HEK293 (cell line): ENCODE measurements at regions not wholly inside any gene's neighbourhood (a gene's known extent, or its start where the extent isn't known, plus 50 kb on each side); places are given as distances from the start of the nearest gene placed in this dataset.
A peak's percentile ranks its signal among the peaks of the same experiment; 100 is the strongest.
"Not testable (repeated sequence)": the region's sequence is repeated elsewhere in the genome, so short reads cannot be mapped to it uniquely, and the experiment has no call there.

Experiments
- CTCF ChIA-PET: fragments of 350-600 bp; formaldehyde crosslinking; extraction: SDS; loops from one replicate; lab custom pipeline; 2021; ENCODE audit warnings: antibody characterized with exemption; lab: Yijun Ruan, JAX
- POLR2A ChIA-PET: fragments of 300-600 bp; formaldehyde crosslinking; extraction: SDS; loops from one replicate; lab custom pipeline; 2020; ENCODE audit warnings: antibody characterized with exemption, inconsistent platforms; lab: Yijun Ruan, JAX
- H3K27ac ChIP-seq: fragments of 200-500 bp; sonication (Bioruptor generic); 2 replicates; pipeline ENCODE4 v1.5.1; 2014; ENCODE audit warnings: low read depth, low read length, control low read depth, inconsistent platforms; ENCODE audit errors: extremely low read depth
- H3K36me3 ChIP-seq, 2 experiments: fragments of 200-500 bp in 1 of 2; sonication (Bioruptor generic) in 1 of 2; 1 replicate in 1 of 2; 2 replicates in 1 of 2; pipeline ENCODE4 v1.5.1; 2014 to 2017; ENCODE audit warnings: inconsistent platforms in 2 of 2, low read length in 2 of 2; ENCODE audit not compliant: control insufficient read depth in 2 of 2, insufficient read depth in 1 of 2
- H3K4me1 ChIP-seq: fragments of 200-500 bp; sonication (Bioruptor generic); 2 replicates; pipeline ENCODE4 v1.5.1; 2014; ENCODE audit warnings: mild to moderate bottlenecking, low read length, inconsistent platforms; ENCODE audit not compliant: control insufficient read depth, insufficient read depth
- H3K4me3 ChIP-seq: 2 replicates; pipeline ENCODE4 v1.5.1; 2011; ENCODE audit warnings: low read depth, mild to moderate bottlenecking, control low read depth, low read length, moderate library complexity
- H3K9me3 ChIP-seq: fragments of 200-500 bp; sonication (Bioruptor generic); 2 replicates; pipeline ENCODE4 v1.5.1; 2014; ENCODE audit warnings: low read depth, low read length, inconsistent platforms; ENCODE audit not compliant: control insufficient read depth, insufficient read depth
- KLF16 ChIP-seq: fragments of 450-650 bp; formaldehyde crosslinking; IDR thresholded peaks from 2 replicates; pipeline ENCODE4 v1.5.1; 2017; ENCODE audit warnings: missing biosample characterization, missing genetic modification characterization
- KLF8 ChIP-seq: fragments of 450-650 bp; formaldehyde crosslinking; IDR thresholded peaks from 2 replicates; pipeline ENCODE4 v1.5.1; 2016; ENCODE audit warnings: missing biosample characterization, missing genetic modification characterization
- TCF7L2 ChIP-seq: IDR thresholded peaks from 2 replicates; pipeline ENCODE4 v1.6.1; 2011; ENCODE audit warnings: low read depth, mild to moderate bottlenecking, inconsistent platforms, low read length, moderate library complexity, borderline replicate concordance
- ZBTB17 ChIP-seq: fragments of 450-650 bp; formaldehyde crosslinking; IDR thresholded peaks from 2 replicates; pipeline ENCODE4 v1.5.1; 2016; ENCODE audit warnings: missing biosample characterization, missing genetic modification characterization
- ZBTB48 ChIP-seq: fragments of 450-650 bp; formaldehyde crosslinking; IDR thresholded peaks from 2 replicates; pipeline ENCODE4 v1.5.1; 2016; ENCODE audit warnings: missing biosample characterization, missing genetic modification characterization
- ZFP69B ChIP-seq: fragments of 450-650 bp; formaldehyde crosslinking; IDR thresholded peaks from 2 replicates; pipeline ENCODE4 v1.5.1; 2016; ENCODE audit warnings: missing biosample characterization, missing genetic modification characterization
- ZNF146 ChIP-seq: fragments of 450-650 bp; formaldehyde crosslinking; IDR thresholded peaks from 2 replicates; pipeline ENCODE4 v1.5.1; 2016; ENCODE audit warnings: missing biosample characterization, missing genetic modification characterization
- ZNF24 ChIP-seq: fragments of 450-650 bp; formaldehyde crosslinking; IDR thresholded peaks from 2 replicates; pipeline ENCODE4 v1.5.1; 2016; ENCODE audit warnings: missing biosample characterization, missing genetic modification characterization
- ZNF292 ChIP-seq: fragments of 450-650 bp; formaldehyde crosslinking; IDR thresholded peaks from 2 replicates; pipeline ENCODE4 v1.5.1; 2016; ENCODE audit warnings: low read depth, missing biosample characterization, missing genetic modification characterization, borderline replicate concordance
- ZNF549 ChIP-seq: fragments of 450-650 bp; IDR thresholded peaks from 2 replicates; pipeline ENCODE4 v1.5.1; 2018; ENCODE audit warnings: missing biosample characterization, missing genetic modification characterization, mild to moderate bottlenecking, inconsistent platforms, moderate library complexity
- ZNF629 ChIP-seq: fragments of 450-650 bp; formaldehyde crosslinking; IDR thresholded peaks from 2 replicates; pipeline ENCODE4 v1.5.1; 2017; ENCODE audit warnings: missing biosample characterization, missing genetic modification characterization
- ZNF768 ChIP-seq: fragments of 450-650 bp; formaldehyde crosslinking; IDR thresholded peaks from 2 replicates; pipeline ENCODE4 v1.5.1; 2018; ENCODE audit warnings: missing biosample characterization, mild to moderate bottlenecking, missing genetic modification characterization
- ZNF837 ChIP-seq: fragments of 450-650 bp; formaldehyde crosslinking; IDR thresholded peaks from 2 replicates; pipeline ENCODE4 v1.5.1; 2016; ENCODE audit warnings: missing biosample characterization, missing genetic modification characterization
- TF ChIP-seq, protein P1 (sequence below): fragments of 450-650 bp; formaldehyde crosslinking; IDR thresholded peaks from 2 replicates; pipeline ENCODE4 v1.5.1; 2016; ENCODE audit warnings: missing biosample characterization, missing genetic modification characterization
- TF ChIP-seq, protein P2 (sequence below): fragments of 450-650 bp; formaldehyde crosslinking; IDR thresholded peaks from 2 replicates; pipeline ENCODE4 v1.5.1; 2016; ENCODE audit warnings: missing biosample characterization, missing genetic modification characterization
- TF ChIP-seq, protein P3 (sequence below): fragments of 450-650 bp; formaldehyde crosslinking; IDR thresholded peaks from 2 replicates; pipeline ENCODE4 v1.5.1; 2016; ENCODE audit warnings: missing biosample characterization, missing genetic modification characterization
- TF ChIP-seq, protein P4 (sequence below): fragments of 450-650 bp; formaldehyde crosslinking; IDR thresholded peaks from 2 replicates; pipeline ENCODE4 v1.5.1; 2017; ENCODE audit warnings: missing biosample characterization, mild to moderate bottlenecking, missing genetic modification characterization, moderate library complexity

DNA sequence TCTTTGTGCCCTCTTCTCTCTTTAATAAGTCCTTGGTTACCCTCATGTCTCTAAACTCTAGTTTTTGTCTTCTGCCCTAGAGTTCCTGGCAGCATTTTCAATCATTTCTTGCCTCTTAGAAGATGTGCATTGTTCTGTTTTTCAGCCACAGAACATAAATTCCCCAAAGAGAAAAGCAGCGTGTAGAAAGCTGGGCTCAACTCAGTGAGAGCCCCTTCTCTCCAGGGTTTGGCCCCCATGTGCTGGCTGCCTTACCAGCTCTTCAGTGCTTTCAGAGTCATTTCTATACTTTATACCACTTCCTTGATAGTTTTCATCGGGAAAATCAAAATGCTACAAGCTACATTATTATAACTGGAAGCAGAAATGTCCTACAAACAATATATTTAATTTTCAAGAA lies 369.1 kb upstream of the GRM7 start (continued):
- TF ChIP-seq ZNF768 (tag by site-specific recombination) = no peak
- no peak for TF ChIP-seq ZNF24
- TF ChIP-seq ZBTB17 (tag by site-specific recombination) = no peak
- no peak for TF ChIP-seq ZNF837 (tag by site-specific recombination)
- TF ChIP-seq ZNF629 = no peak
- no peak for TF ChIP-seq ZNF549 (tag by site-specific recombination)
- TF ChIP-seq, protein P1, sequence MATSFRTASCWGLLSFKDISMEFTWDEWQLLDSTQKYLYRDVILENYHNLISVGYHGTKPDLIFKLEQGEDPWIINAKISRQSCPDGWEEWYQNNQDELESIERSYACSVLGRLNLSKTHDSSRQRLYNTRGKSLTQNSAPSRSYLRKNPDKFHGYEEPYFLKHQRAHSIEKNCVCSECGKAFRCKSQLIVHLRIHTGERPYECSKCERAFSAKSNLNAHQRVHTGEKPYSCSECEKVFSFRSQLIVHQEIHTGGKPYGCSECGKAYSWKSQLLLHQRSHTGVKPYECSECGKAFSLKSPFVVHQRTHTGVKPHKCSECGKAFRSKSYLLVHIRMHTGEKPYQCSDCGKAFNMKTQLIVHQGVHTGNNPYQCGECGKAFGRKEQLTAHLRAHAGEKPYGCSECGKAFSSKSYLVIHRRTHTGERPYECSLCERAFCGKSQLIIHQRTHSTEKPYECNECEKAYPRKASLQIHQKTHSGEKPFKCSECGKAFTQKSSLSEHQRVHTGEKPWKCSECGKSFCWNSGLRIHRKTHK (tag by site-specific recombination) = no peak
- no peak for TF ChIP-seq ZBTB48 (tag by site-specific recombination)
- no peak for TF ChIP-seq KLF16 (tag by site-specific recombination)
- TF ChIP-seq, protein P2, sequence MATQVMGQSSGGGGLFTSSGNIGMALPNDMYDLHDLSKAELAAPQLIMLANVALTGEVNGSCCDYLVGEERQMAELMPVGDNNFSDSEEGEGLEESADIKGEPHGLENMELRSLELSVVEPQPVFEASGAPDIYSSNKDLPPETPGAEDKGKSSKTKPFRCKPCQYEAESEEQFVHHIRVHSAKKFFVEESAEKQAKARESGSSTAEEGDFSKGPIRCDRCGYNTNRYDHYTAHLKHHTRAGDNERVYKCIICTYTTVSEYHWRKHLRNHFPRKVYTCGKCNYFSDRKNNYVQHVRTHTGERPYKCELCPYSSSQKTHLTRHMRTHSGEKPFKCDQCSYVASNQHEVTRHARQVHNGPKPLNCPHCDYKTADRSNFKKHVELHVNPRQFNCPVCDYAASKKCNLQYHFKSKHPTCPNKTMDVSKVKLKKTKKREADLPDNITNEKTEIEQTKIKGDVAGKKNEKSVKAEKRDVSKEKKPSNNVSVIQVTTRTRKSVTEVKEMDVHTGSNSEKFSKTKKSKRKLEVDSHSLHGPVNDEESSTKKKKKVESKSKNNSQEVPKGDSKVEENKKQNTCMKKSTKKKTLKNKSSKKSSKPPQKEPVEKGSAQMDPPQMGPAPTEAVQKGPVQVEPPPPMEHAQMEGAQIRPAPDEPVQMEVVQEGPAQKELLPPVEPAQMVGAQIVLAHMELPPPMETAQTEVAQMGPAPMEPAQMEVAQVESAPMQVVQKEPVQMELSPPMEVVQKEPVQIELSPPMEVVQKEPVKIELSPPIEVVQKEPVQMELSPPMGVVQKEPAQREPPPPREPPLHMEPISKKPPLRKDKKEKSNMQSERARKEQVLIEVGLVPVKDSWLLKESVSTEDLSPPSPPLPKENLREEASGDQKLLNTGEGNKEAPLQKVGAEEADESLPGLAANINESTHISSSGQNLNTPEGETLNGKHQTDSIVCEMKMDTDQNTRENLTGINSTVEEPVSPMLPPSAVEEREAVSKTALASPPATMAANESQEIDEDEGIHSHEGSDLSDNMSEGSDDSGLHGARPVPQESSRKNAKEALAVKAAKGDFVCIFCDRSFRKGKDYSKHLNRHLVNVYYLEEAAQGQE (tag by site-specific recombination) = no peak
- TF ChIP-seq KLF8 (tag by site-specific recombination) = no peak
- TF ChIP-seq ZNF292 (tag by site-specific recombination) = no peak
- TF ChIP-seq ZFP69B (tag by site-specific recombination) = no peak

DNA sequence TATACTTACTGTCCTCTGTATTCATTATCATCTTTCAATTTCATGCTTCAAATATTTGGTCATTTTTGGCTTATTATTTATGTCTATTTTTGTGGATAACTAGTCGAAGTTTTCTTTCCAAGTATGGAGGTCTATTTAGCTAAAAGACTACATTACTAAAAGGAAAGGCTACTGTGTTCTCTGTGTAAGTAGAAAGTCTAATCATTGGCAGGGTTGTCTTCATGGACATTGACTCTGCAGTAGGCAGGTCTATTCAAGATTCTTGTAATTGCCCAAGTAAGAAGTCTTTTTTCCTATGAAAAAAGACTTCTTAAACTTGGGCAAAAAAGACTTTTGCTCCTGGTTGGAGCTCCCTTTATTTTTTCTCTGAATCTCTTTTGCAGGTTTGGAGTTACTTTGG lies 368.6 kb upstream of the GRM7 start:
- Histone ChIP-seq H3K4me3 (no peak overlapping the region), H3K9me3 (no peaks in the 10 kb centered on the region), H3K27ac (no peak overlapping the region)
- TF ChIP-seq, protein P3, sequence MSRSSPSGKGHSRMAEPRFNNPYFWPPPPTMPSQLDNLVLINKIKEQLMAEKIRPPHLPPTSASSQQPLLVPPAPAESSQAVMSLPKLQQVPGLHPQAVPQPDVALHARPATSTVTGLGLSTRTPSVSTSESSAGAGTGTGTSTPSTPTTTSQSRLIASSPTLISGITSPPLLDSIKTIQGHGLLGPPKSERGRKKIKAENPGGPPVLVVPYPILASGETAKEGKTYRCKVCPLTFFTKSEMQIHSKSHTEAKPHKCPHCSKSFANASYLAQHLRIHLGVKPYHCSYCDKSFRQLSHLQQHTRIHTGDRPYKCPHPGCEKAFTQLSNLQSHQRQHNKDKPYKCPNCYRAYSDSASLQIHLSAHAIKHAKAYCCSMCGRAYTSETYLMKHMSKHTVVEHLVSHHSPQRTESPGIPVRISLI (tag by site-specific recombination) = no peak
- TF ChIP-seq TCF7L2 = no peak
- TF ChIP-seq, protein P4, sequence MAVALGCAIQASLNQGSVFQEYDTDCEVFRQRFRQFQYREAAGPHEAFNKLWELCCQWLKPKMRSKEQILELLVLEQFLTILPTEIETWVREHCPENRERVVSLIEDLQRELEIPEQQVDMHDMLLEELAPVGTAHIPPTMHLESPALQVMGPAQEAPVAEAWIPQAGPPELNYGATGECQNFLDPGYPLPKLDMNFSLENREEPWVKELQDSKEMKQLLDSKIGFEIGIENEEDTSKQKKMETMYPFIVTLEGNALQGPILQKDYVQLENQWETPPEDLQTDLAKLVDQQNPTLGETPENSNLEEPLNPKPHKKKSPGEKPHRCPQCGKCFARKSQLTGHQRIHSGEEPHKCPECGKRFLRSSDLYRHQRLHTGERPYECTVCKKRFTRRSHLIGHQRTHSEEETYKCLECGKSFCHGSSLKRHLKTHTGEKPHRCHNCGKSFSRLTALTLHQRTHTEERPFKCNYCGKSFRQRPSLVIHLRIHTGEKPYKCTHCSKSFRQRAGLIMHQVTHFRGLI (tag by site-specific recombination) = no peak
- TF ChIP-seq, all 188 proteins: peak for 0
- ChIA-PET CTCF (no interaction called here), POLR2A (no interaction called here)
- Histone ChIP-seq H3K36me3 (no peaks in the 10 kb centered on the region), H3K4me1 (no peaks in the 10 kb centered on the region)

DNA sequence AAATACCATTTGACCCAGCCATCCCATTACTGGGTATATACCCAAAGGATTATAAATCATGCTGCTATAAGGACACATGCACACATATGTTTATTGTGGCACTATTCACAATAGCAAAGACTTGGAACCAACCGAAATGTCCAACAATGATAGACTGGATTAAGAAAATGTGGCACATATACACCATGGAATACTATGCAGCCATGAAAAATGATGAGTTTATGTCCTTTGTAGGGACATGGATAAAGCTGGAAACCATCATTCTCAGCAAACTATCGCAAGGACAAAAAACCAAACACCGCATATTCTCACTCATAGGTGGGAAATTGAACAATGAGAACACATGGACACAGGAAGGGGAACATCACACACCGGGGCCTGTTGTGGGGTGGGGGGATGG lies 362.0 kb upstream of the GRM7 start:
- H3K9me3 ChIP-seq, POLR2A ChIA-PET, H3K4me3 ChIP-seq, CTCF ChIA-PET, H3K36me3 ChIP-seq, H3K4me1 ChIP-seq, H3K27ac ChIP-seq: not testable (repeated sequence)
- TF ChIP-seq ZNF146 (tag by site-specific recombination) = peak; percentile 75
